HEK293T (cell line): ENCODE measurements at regions not wholly inside any gene's neighbourhood (a gene's known extent, or its start where the extent isn't known, plus 50 kb on each side); places are given as distances from the start of the nearest gene placed in this dataset.

Experiments
- ARNT ChIP-seq: fragments of 450-650 bp; IDR thresholded peaks from 2 replicates; pipeline ENCODE4 v1.6.1; 2017; ENCODE audit warnings: mild to moderate bottlenecking
- BHLHE40 ChIP-seq: fragments of 450-650 bp; IDR thresholded peaks from 2 replicates; pipeline ENCODE4 v1.6.1; 2016; ENCODE audit warnings: mild to moderate bottlenecking, moderate library complexity, borderline replicate concordance
- CTBP1 ChIP-seq: fragments of 450-650 bp; IDR thresholded peaks from 2 replicates; pipeline ENCODE4 v1.6.1; 2016; ENCODE audit warnings: borderline replicate concordance
- ELF4 ChIP-seq: fragments of 450-650 bp; IDR thresholded peaks from 2 replicates; pipeline ENCODE4 v1.6.1; 2017; ENCODE audit warnings: antibody characterized with exemption
- FOXA1 ChIP-seq: fragments of 450-650 bp; IDR thresholded peaks from 2 replicates; pipeline ENCODE4 v1.6.1; 2016; ENCODE audit warnings: mild to moderate bottlenecking
- FOXK2 ChIP-seq: fragments of 450-650 bp; IDR thresholded peaks from 2 replicates; pipeline ENCODE4 v1.6.1; 2016; ENCODE audit warnings: mild to moderate bottlenecking
- FOXM1 ChIP-seq: fragments of 450-650 bp; IDR thresholded peaks from 2 replicates; pipeline ENCODE4 v1.6.1; 2017; ENCODE audit warnings: mild to moderate bottlenecking, borderline replicate concordance
- SP1 ChIP-seq: fragments of 450-650 bp; IDR thresholded peaks from 2 replicates; pipeline ENCODE4 v1.6.1; 2017
- SUZ12 ChIP-seq: fragments of 450-650 bp; IDR thresholded peaks from 2 replicates; pipeline ENCODE4 v1.6.1; 2016; ENCODE audit warnings: mild to moderate bottlenecking
- TARDBP ChIP-seq: fragments of 450-650 bp; IDR thresholded peaks from 2 replicates; pipeline ENCODE4 v1.6.1; 2016
- ZNF384 ChIP-seq: fragments of 450-650 bp; IDR thresholded peaks from 2 replicates; pipeline ENCODE4 v1.6.1; 2016
- TF ChIP-seq, protein P1 (sequence below): fragments of 450-650 bp; IDR thresholded peaks from 2 replicates; pipeline ENCODE4 v1.6.1; 2016

DNA sequence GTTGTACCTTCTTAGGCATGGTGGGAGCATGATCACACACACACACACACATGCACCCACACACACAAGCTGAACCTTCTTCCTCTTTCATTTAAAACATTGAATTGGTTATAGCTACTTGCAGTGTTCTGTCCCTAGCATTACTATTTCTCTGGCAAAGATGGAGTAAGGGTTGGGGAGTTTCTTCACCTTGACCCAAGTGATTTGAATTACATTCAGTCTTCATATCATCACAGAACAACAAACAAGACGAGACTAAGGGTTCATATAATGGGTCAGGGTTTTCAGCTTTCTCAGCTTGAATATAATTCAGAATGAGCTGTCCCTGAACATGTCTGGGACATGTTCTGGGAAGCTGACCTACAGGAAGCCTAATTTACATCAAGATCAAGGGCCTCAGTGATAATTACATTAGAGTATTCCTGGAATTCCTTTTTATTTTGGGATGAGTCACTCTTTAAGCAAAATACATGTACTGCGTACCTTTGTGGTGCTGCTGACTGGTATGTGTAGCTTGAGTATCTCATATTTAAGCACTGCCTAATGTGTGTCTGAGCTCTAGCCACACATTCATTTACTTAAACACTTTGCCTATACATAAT, 213.5 kb upstream of the TMEM229A start:
- no peak for TF ChIP-seq FOXM1
- TF ChIP-seq ZNF384 = no peak
- no peak for TF ChIP-seq ELF4
- TF ChIP-seq SUZ12 = no peak
- TF ChIP-seq TARDBP = no peak
- TF ChIP-seq, protein P1, sequence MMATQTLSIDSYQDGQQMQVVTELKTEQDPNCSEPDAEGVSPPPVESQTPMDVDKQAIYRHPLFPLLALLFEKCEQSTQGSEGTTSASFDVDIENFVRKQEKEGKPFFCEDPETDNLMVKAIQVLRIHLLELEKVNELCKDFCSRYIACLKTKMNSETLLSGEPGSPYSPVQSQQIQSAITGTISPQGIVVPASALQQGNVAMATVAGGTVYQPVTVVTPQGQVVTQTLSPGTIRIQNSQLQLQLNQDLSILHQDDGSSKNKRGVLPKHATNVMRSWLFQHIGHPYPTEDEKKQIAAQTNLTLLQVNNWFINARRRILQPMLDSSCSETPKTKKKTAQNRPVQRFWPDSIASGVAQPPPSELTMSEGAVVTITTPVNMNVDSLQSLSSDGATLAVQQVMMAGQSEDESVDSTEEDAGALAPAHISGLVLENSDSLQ = no peak
- no peak for TF ChIP-seq ARNT
- TF ChIP-seq FOXA1 = no peak
- TF ChIP-seq BHLHE40 = no peak
- no peak for TF ChIP-seq FOXK2
- no peak for TF ChIP-seq SP1
- no peak for TF ChIP-seq CTBP1
